SK-N-SH treated with all-trans-retinoic acid at 6 μM for 48 hours (cell line): ENCODE measurements at regions not wholly inside any gene's neighbourhood (a gene's known extent, or its start where the extent isn't known, plus 50 kb on each side); places are given as distances from the start of the nearest gene placed in this dataset.

Experiments used
- ATAC-seq: fragments of 200-7000 bp; cut with Tn5 transposase; 3 replicates; pipeline ENCODE4 v1.9.1; 2020; ENCODE audit warnings: mild to moderate bottlenecking, moderate library complexity
- ARNTL ChIP-seq: fragments of 450-650 bp; formaldehyde crosslinking; IDR thresholded peaks from 2 replicates; pipeline ENCODE4 v1.5.0; 2020; ENCODE audit warnings: low read depth, mild to moderate bottlenecking, moderate library complexity, borderline replicate concordance
- BACH2 ChIP-seq: fragments of 250-450 bp; sonication (Bioruptor Pico); IDR thresholded peaks from 2 replicates; pipeline ENCODE4 v1.9.0; 2021; ENCODE audit warnings: mild to moderate bottlenecking, borderline replicate concordance
- CSDC2 ChIP-seq: fragments of 250-450 bp; sonication (Bioruptor Pico); IDR thresholded peaks from 2 replicates; pipeline ENCODE4 v1.5.0; 2020; ENCODE audit warnings: mild to moderate bottlenecking, moderate library complexity
- ESRRG ChIP-seq: fragments of 250-450 bp; sonication (Bioruptor Pico); IDR thresholded peaks from 2 replicates; pipeline ENCODE4 v1.6.1; 2021; ENCODE audit warnings: mild to moderate bottlenecking
- GLIS3 ChIP-seq: fragments of 250-450 bp; sonication (Bioruptor Pico); IDR thresholded peaks from 2 replicates; pipeline ENCODE4 v1.5.0; 2020; ENCODE audit warnings: mild to moderate bottlenecking, moderate library complexity
- ISL1 ChIP-seq: fragments of 250-450 bp; sonication (Bioruptor Pico); IDR thresholded peaks from 2 replicates; pipeline ENCODE4 v2.1.2; 2022; ENCODE audit warnings: mild to moderate bottlenecking, moderate library complexity
- OSR1 ChIP-seq: fragments of 250-450 bp; sonication (Bioruptor Pico); IDR thresholded peaks from 2 replicates; pipeline ENCODE4 v1.8.0; 2022; ENCODE audit warnings: moderate library complexity, mild to moderate bottlenecking, inconsistent platforms
- RARB ChIP-seq: fragments of 250-450 bp; sonication (Bioruptor Pico); IDR thresholded peaks from 2 replicates; pipeline ENCODE4 v1.8.0; 2021; ENCODE audit warnings: mild to moderate bottlenecking, moderate library complexity
- SNAI2 ChIP-seq: fragments of 250-450 bp; sonication (Bioruptor Pico); IDR thresholded peaks from 2 replicates; pipeline ENCODE4 v1.5.0; 2020; ENCODE audit warnings: mild to moderate bottlenecking, moderate library complexity
- TOX ChIP-seq: fragments of 250-450 bp; sonication (Bioruptor Pico); IDR thresholded peaks from 2 replicates; pipeline ENCODE4 v1.8.0; 2021; ENCODE audit warnings: mild to moderate bottlenecking, moderate library complexity, borderline replicate concordance
- ZC3H10 ChIP-seq: fragments of 250-450 bp; sonication (Bioruptor Pico); IDR thresholded peaks from 2 replicates; pipeline ENCODE4 v1.5.1; 2021; ENCODE audit warnings: mild to moderate bottlenecking, moderate library complexity
- ZFP3 ChIP-seq: fragments of 250-450 bp; sonication (Bioruptor Pico); IDR thresholded peaks from 2 replicates; pipeline ENCODE4 v1.5.0; 2020; ENCODE audit warnings: mild to moderate bottlenecking, moderate library complexity
- ZFP30 ChIP-seq: fragments of 450-650 bp; formaldehyde crosslinking; IDR thresholded peaks from 2 replicates; pipeline ENCODE4 v1.5.0; 2022; ENCODE audit warnings: mild to moderate bottlenecking, moderate library complexity
- ZNF565 ChIP-seq: fragments of 450-650 bp; formaldehyde crosslinking; conservative IDR thresholded peaks from 2 replicates; pipeline ENCODE4 v1.5.0; 2020; ENCODE audit warnings: low read depth, mild to moderate bottlenecking, moderate library complexity
- ZNF70 ChIP-seq: fragments of 450-650 bp; formaldehyde crosslinking; IDR thresholded peaks from 2 replicates; pipeline ENCODE4 v1.5.0; 2020; ENCODE audit warnings: mild to moderate bottlenecking, moderate library complexity
- ZNF8 ChIP-seq: fragments of 450-650 bp; formaldehyde crosslinking; IDR thresholded peaks from 2 replicates; pipeline ENCODE4 v1.5.0; 2020; ENCODE audit warnings: mild to moderate bottlenecking, moderate library complexity
- TF ChIP-seq, protein P1 (sequence below): fragments of 250-450 bp; sonication (Bioruptor Pico); IDR thresholded peaks from 2 replicates; pipeline ENCODE4 v1.8.0; 2021; ENCODE audit warnings: low read depth, mild to moderate bottlenecking, moderate library complexity, borderline replicate concordance
- TF ChIP-seq, protein P2 (sequence below): fragments of 250-450 bp; sonication (Bioruptor Pico); IDR thresholded peaks from 2 replicates; pipeline ENCODE4 v1.5.1; 2021; ENCODE audit warnings: mild to moderate bottlenecking, moderate library complexity
- TF ChIP-seq, protein P3 (sequence below): fragments of 250-450 bp; sonication (Bioruptor Pico); IDR thresholded peaks from 2 replicates; pipeline ENCODE4 v1.8.0; 2020; ENCODE audit warnings: mild to moderate bottlenecking, moderate library complexity, borderline replicate concordance
- TF ChIP-seq, protein P4 (sequence below): fragments of 250-450 bp; sonication (Bioruptor Pico); IDR thresholded peaks from 2 replicates; pipeline ENCODE4 v1.5.1; 2020; ENCODE audit warnings: low read depth, mild to moderate bottlenecking, moderate library complexity
- TF ChIP-seq, protein P5 (sequence below): fragments of 250-450 bp; sonication (Bioruptor Pico); IDR thresholded peaks from 2 replicates; pipeline ENCODE4 v1.5.0; 2020; ENCODE audit warnings: mild to moderate bottlenecking, moderate library complexity

DNA sequence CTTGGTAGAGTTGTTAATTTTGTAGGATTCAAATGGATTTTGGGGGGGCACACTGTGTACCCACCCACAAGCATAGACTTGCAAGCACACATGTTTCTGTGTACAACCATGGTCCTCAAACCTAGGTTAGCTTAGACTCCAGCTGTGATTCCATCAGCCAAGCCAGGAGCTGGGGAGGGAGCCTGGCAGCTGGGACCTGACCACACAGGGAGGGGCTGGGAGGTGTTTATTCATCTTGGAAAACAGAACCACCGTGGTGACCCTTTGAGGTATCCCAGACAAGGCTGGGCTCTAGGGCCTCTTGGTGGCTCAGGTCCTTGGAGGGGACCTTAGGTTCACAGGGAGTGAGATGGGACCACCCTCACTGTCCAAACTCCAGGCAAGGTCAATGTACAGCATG, 410.3 kb downstream of the NEBL start:
- TF ChIP-seq OSR1 (CRISPR knock-in tag), result no peak
- TF ChIP-seq ZFP3 (CRISPR knock-in tag), result no peak
- TF ChIP-seq GLIS3, result no peak
- TF ChIP-seq, protein P1, sequence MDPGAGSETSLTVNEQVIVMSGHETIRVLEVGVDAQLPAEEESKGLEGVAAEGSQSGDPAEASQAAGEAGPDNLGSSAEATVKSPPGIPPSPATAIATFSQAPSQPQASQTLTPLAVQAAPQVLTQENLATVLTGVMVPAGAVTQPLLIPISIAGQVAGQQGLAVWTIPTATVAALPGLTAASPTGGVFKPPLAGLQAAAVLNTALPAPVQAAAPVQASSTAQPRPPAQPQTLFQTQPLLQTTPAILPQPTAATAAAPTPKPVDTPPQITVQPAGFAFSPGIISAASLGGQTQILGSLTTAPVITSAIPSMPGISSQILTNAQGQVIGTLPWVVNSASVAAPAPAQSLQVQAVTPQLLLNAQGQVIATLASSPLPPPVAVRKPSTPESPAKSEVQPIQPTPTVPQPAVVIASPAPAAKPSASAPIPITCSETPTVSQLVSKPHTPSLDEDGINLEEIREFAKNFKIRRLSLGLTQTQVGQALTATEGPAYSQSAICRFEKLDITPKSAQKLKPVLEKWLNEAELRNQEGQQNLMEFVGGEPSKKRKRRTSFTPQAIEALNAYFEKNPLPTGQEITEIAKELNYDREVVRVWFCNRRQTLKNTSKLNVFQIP, result no peak
- TF ChIP-seq, protein P2, sequence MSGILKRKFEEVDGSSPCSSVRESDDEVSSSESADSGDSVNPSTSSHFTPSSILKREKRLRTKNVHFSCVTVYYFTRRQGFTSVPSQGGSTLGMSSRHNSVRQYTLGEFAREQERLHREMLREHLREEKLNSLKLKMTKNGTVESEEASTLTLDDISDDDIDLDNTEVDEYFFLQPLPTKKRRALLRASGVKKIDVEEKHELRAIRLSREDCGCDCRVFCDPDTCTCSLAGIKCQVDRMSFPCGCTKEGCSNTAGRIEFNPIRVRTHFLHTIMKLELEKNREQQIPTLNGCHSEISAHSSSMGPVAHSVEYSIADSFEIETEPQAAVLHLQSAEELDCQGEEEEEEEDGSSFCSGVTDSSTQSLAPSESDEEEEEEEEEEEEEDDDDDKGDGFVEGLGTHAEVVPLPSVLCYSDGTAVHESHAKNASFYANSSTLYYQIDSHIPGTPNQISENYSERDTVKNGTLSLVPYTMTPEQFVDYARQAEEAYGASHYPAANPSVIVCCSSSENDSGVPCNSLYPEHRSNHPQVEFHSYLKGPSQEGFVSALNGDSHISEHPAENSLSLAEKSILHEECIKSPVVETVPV (CRISPR knock-in tag), result no peak
- ATAC-seq, result no peak

DNA sequence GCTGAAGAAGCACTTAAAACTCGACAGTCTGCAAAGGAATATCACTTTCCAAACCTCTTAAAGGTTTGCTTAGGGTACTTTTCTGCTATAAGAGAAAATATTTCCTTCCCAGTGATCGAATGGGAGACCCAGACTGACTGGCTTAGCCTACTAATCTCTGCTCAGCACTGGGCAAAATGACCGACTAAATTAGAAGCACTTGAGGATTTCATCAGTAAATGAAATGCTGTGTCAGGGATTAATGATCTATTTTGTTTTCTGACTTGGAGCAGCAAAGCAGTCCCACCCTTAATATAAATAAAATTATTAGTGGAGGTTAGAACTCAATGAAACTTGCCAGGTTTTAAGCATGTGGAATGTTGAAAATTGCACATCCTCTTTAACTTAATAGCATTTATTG, 411.6 kb downstream of the NEBL start:
- TF ChIP-seq ESRRG (CRISPR knock-in tag), result no peak
- TF ChIP-seq ZFP3 (CRISPR knock-in tag), result no peak
- no peak for TF ChIP-seq BACH2
- TF ChIP-seq, protein P3, sequence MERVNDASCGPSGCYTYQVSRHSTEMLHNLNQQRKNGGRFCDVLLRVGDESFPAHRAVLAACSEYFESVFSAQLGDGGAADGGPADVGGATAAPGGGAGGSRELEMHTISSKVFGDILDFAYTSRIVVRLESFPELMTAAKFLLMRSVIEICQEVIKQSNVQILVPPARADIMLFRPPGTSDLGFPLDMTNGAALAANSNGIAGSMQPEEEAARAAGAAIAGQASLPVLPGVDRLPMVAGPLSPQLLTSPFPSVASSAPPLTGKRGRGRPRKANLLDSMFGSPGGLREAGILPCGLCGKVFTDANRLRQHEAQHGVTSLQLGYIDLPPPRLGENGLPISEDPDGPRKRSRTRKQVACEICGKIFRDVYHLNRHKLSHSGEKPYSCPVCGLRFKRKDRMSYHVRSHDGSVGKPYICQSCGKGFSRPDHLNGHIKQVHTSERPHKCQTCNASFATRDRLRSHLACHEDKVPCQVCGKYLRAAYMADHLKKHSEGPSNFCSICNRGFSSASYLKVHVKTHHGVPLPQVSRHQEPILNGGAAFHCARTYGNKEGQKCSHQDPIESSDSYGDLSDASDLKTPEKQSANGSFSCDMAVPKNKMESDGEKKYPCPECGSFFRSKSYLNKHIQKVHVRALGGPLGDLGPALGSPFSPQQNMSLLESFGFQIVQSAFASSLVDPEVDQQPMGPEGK (CRISPR knock-in tag), result no peak
- TF ChIP-seq, protein P4, sequence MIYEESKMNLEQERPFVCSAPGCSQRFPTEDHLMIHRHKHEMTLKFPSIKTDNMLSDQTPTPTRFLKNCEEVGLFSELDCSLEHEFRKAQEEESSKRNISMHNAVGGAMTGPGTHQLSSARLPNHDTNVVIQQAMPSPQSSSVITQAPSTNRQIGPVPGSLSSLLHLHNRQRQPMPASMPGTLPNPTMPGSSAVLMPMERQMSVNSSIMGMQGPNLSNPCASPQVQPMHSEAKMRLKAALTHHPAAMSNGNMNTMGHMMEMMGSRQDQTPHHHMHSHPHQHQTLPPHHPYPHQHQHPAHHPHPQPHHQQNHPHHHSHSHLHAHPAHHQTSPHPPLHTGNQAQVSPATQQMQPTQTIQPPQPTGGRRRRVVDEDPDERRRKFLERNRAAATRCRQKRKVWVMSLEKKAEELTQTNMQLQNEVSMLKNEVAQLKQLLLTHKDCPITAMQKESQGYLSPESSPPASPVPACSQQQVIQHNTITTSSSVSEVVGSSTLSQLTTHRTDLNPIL (CRISPR knock-in tag), result no peak
- no peak for TF ChIP-seq SNAI2
- TF ChIP-seq, protein P5, sequence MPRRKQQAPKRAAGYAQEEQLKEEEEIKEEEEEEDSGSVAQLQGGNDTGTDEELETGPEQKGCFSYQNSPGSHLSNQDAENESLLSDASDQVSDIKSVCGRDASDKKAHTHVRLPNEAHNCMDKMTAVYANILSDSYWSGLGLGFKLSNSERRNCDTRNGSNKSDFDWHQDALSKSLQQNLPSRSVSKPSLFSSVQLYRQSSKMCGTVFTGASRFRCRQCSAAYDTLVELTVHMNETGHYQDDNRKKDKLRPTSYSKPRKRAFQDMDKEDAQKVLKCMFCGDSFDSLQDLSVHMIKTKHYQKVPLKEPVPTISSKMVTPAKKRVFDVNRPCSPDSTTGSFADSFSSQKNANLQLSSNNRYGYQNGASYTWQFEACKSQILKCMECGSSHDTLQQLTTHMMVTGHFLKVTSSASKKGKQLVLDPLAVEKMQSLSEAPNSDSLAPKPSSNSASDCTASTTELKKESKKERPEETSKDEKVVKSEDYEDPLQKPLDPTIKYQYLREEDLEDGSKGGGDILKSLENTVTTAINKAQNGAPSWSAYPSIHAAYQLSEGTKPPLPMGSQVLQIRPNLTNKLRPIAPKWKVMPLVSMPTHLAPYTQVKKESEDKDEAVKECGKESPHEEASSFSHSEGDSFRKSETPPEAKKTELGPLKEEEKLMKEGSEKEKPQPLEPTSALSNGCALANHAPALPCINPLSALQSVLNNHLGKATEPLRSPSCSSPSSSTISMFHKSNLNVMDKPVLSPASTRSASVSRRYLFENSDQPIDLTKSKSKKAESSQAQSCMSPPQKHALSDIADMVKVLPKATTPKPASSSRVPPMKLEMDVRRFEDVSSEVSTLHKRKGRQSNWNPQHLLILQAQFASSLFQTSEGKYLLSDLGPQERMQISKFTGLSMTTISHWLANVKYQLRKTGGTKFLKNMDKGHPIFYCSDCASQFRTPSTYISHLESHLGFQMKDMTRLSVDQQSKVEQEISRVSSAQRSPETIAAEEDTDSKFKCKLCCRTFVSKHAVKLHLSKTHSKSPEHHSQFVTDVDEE, result no peak
- TF ChIP-seq, protein P1, result no peak
- TF ChIP-seq RARB (CRISPR knock-in tag), result no peak
- no peak for TF ChIP-seq ZFP30
- TF ChIP-seq, protein P2 (CRISPR knock-in tag), result no peak
- no peak for TF ChIP-seq CSDC2
- no peak for TF ChIP-seq GLIS3
- TF ChIP-seq ISL1 (CRISPR knock-in tag), result no peak
- TF ChIP-seq ZNF70 (CRISPR knock-in tag), result no peak
- TF ChIP-seq ZC3H10, result no peak
- TF ChIP-seq ARNTL, result no peak
- TF ChIP-seq TOX (CRISPR knock-in tag), result no peak
- ATAC-seq, result no peak

DNA sequence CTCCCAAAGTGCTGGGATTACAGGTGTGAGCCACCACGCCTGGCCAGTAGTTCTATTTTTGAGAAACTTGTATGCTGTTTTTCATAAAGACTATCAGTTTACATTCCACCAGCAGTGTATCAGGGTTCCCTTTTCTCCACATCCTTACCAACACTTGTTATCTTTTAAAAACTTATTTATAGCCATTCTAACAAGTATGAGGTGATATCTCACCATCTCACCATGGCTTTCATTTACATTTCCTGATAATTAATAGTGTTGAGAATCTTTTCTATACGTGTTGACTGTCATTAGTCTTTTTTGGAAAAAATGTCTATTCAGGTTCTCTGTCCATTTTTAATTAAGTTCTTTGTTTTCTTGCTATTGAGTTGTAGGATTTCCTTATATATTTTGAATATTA, 416.1 kb downstream of the NEBL start:
- ATAC-seq, result no peak
- TF ChIP-seq ARNTL, result no peak
- TF ChIP-seq, protein P3 (CRISPR knock-in tag), result no peak
- TF ChIP-seq, protein P5, result no peak
- TF ChIP-seq ZNF8, result no peak
- no peak for TF ChIP-seq ZNF565
- TF ChIP-seq CSDC2, result no peak
